ENCODE measurements at regions not wholly inside any gene's neighbourhood (a gene's known extent, or its start where the extent isn't known, plus 50 kb on each side); places are given as distances from the start of the nearest gene placed in this dataset.

DNA sequence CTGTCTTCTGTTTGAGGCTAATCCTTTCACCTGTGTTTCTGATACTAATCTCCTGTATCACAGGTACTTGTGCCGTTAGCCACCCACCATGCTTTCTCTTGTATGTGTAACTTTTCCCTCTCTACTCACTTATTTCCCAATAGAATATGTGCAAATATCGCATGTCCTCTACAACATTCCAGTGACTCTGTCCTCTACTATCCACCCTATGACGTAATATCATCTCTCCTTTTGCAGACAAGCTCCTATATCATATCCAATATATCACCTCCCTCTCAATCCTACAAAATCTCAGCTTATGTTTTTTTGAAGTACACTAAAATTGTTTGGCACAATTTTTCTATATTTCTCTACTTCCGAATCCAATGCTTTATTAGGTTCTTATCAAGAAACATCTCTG lies 232.6 kb upstream of the LRFN5 start:
- Histone ChIP-seq H3K79me2 (ENCODE audit: insufficient read depth) (no peaks in the 10 kb centered on the region), H3K27me3 (ENCODE audit: insufficient read depth) (no peaks in the 10 kb centered on the region), H3K27ac (ENCODE audit: low read depth in 2 of 2, low read length in 1 of 2) (no peak overlapping the region), H3K36me3 (replicated peaks in 1 of 2; ENCODE audit: control insufficient read depth in 1 of 2, insufficient read depth in 2 of 2, low read length in 1 of 2) (no peaks in the 10 kb centered on the region), H3K4me1 (ENCODE audit: control insufficient read depth in 1 of 2, insufficient read depth in 2 of 2, low read depth in 1 of 2, low read length in 1 of 2) (no peaks in the 10 kb centered on the region), H3F3A (replicated peaks; ENCODE audit: insufficient read depth) (no peaks in the 10 kb centered on the region), H2AFZ (ENCODE audit: low read depth) (no peak overlapping the region), H3K9me2 (no peaks in the 10 kb centered on the region), H3K9ac (no peak overlapping the region), H3K4me2 (no peak overlapping the region), H3K9me3 (no peaks in the 10 kb centered on the region), H4K20me1 (ENCODE audit: insufficient read depth) (no peaks in the 10 kb centered on the region), H3K4me3 (ENCODE audit: low read depth in 2 of 2, low read length in 1 of 2) (no peak overlapping the region)
- ChIA-PET CTCF (no interaction called here), POLR2A (no interaction called here)
- TF ChIP-seq, protein P1, sequence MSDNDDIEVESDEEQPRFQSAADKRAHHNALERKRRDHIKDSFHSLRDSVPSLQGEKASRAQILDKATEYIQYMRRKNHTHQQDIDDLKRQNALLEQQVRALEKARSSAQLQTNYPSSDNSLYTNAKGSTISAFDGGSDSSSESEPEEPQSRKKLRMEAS (IDR thresholded peaks at IDR 0.05; ENCODE audit: low read depth), result no peak
- TF ChIP-seq, protein P2, sequence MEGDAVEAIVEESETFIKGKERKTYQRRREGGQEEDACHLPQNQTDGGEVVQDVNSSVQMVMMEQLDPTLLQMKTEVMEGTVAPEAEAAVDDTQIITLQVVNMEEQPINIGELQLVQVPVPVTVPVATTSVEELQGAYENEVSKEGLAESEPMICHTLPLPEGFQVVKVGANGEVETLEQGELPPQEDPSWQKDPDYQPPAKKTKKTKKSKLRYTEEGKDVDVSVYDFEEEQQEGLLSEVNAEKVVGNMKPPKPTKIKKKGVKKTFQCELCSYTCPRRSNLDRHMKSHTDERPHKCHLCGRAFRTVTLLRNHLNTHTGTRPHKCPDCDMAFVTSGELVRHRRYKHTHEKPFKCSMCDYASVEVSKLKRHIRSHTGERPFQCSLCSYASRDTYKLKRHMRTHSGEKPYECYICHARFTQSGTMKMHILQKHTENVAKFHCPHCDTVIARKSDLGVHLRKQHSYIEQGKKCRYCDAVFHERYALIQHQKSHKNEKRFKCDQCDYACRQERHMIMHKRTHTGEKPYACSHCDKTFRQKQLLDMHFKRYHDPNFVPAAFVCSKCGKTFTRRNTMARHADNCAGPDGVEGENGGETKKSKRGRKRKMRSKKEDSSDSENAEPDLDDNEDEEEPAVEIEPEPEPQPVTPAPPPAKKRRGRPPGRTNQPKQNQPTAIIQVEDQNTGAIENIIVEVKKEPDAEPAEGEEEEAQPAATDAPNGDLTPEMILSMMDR (IDR thresholded peaks at IDR 0.05), result no peak
- no peak for TF ChIP-seq RCOR1 (IDR thresholded peaks at IDR 0.05; ENCODE audit: low read length)
- TF ChIP-seq TEAD4 (IDR thresholded peaks at IDR 0.05; ENCODE audit: borderline replicate concordance, insufficient read depth), result no peak
- no peak for TF ChIP-seq RAD21 (IDR thresholded peaks at IDR 0.05; ENCODE audit: low read length)
- no peak for TF ChIP-seq MEF2A (IDR thresholded peaks at IDR 0.05; ENCODE audit: borderline replicate concordance, low read depth)
- TF ChIP-seq ELF1 (IDR thresholded peaks at IDR 0.05), result no peak
- no peak for TF ChIP-seq JUND (IDR thresholded peaks at IDR 0.05)
- no peak for TF ChIP-seq RXRA (IDR thresholded peaks at IDR 0.05; ENCODE audit: borderline replicate concordance, low read depth)
- TF ChIP-seq, protein P3, sequence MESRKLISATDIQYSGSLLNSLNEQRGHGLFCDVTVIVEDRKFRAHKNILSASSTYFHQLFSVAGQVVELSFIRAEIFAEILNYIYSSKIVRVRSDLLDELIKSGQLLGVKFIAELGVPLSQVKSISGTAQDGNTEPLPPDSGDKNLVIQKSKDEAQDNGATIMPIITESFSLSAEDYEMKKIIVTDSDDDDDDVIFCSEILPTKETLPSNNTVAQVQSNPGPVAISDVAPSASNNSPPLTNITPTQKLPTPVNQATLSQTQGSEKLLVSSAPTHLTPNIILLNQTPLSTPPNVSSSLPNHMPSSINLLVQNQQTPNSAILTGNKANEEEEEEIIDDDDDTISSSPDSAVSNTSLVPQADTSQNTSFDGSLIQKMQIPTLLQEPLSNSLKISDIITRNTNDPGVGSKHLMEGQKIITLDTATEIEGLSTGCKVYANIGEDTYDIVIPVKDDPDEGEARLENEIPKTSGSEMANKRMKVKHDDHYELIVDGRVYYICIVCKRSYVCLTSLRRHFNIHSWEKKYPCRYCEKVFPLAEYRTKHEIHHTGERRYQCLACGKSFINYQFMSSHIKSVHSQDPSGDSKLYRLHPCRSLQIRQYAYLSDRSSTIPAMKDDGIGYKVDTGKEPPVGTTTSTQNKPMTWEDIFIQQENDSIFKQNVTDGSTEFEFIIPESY (IDR thresholded peaks at IDR 0.05; ENCODE audit: borderline replicate concordance, low read depth), result no peak
- TF ChIP-seq POLR2AphosphoS5 (IDR thresholded peaks at IDR 0.05; ENCODE audit: low read depth, low read length), result no peak
- TF ChIP-seq EP300 (IDR thresholded peaks at IDR 0.05; ENCODE audit: borderline replicate concordance in 1 of 2, low read depth in 1 of 2, low read length in 1 of 2), result no peak
- no peak for TF ChIP-seq SIN3A (IDR thresholded peaks at IDR 0.05; ENCODE audit: borderline replicate concordance, low read depth, low read length)
- TF ChIP-seq FOXM1 (IDR thresholded peaks at IDR 0.05; ENCODE audit: low read depth), result no peak
- 59% methylated on average over 4 of the region's 4 CpGs for WGBS (ENCODE audit: low lambda C conversion rate)
- no peak for DNase-seq

DNA sequence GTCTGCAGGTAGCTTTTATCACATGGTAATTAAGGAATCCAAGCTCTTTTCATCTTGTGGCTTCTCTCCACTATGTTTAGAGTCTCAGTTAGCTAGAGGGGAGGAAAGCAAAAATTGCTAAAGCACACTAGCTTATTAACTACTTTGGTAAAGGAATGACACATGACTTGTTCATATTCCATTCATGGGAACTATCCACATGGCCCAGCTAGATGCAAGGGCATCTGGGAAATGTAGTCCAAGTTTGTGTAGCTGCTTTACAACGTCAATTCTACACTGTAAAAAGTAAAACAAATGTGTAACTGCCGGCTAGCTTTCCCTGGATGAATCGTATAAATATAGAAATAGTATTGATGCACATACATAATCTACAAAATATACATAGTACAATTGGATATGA lies 244.5 kb upstream of the LRFN5 start:
- no peak for DNase-seq
- no peaks in the 10 kb centered on the region for H3K4me1 ChIP-seq (ENCODE audit: control insufficient read depth in 1 of 2, insufficient read depth in 2 of 2, low read depth in 1 of 2, low read length in 1 of 2)
- TF ChIP-seq TEAD4 (IDR thresholded peaks at IDR 0.05; ENCODE audit: borderline replicate concordance, insufficient read depth), result no peak
- TF ChIP-seq, protein P4, sequence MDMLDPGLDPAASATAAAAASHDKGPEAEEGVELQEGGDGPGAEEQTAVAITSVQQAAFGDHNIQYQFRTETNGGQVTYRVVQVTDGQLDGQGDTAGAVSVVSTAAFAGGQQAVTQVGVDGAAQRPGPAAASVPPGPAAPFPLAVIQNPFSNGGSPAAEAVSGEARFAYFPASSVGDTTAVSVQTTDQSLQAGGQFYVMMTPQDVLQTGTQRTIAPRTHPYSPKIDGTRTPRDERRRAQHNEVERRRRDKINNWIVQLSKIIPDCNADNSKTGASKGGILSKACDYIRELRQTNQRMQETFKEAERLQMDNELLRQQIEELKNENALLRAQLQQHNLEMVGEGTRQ (IDR thresholded peaks at IDR 0.05; ENCODE audit: borderline replicate concordance, low read depth, low read length), result no peak
- TF ChIP-seq, protein P5, sequence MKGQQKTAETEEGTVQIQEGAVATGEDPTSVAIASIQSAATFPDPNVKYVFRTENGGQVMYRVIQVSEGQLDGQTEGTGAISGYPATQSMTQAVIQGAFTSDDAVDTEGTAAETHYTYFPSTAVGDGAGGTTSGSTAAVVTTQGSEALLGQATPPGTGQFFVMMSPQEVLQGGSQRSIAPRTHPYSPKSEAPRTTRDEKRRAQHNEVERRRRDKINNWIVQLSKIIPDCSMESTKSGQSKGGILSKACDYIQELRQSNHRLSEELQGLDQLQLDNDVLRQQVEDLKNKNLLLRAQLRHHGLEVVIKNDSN (IDR thresholded peaks at IDR 0.05; ENCODE audit: borderline replicate concordance, low read depth), result 0 out of 2 replicates have a peak, but pooled peaks have one; percentile 29
- TF ChIP-seq FOSL2 (IDR thresholded peaks at IDR 0.05; ENCODE audit: borderline replicate concordance, low read depth), result no peak
- TF ChIP-seq JUND (IDR thresholded peaks at IDR 0.05), result no peak
- CTCF ChIA-PET, result no interaction called here
- H3K27ac ChIP-seq (ENCODE audit: low read depth in 2 of 2, low read length in 1 of 2), result no peak overlapping the region
- H3K9me2 ChIP-seq, result no peaks in the 10 kb centered on the region
- no peaks in the 10 kb centered on the region for H3K36me3 ChIP-seq (replicated peaks in 1 of 2; ENCODE audit: control insufficient read depth in 1 of 2, insufficient read depth in 2 of 2, low read length in 1 of 2)
- no peaks in the 10 kb centered on the region for H3F3A ChIP-seq (replicated peaks; ENCODE audit: insufficient read depth)
- no peak overlapping the region for H2AFZ ChIP-seq (ENCODE audit: low read depth)
- H3K4me2 ChIP-seq, result no peak overlapping the region
- H3K79me2 ChIP-seq (ENCODE audit: insufficient read depth), result no peaks in the 10 kb centered on the region
- H4K20me1 ChIP-seq (ENCODE audit: insufficient read depth), result no peaks in the 10 kb centered on the region
- POLR2A ChIA-PET, result no interaction called here
- H3K9ac ChIP-seq, result no peak overlapping the region
- no peaks in the 10 kb centered on the region for H3K9me3 ChIP-seq
- 32% methylated on average over 3 of the region's 3 CpGs for WGBS (ENCODE audit: low lambda C conversion rate)
- H3K4me3 ChIP-seq (ENCODE audit: low read depth in 2 of 2, low read length in 1 of 2), result no peak overlapping the region
- H3K27me3 ChIP-seq (ENCODE audit: insufficient read depth), result no peaks in the 10 kb centered on the region
